OCI-LY1 (cell line): ENCODE measurements at regions not wholly inside any gene's neighbourhood (a gene's known extent, or its start where the extent isn't known, plus 50 kb on each side); places are given as distances from the start of the nearest gene placed in this dataset.

ENCODE experiments used
- H2AFZ ChIP-seq: fragments of 200-600 bp; sonication (generic), shearing (Covaris generic); 2 replicates; pipeline ENCODE4 v1.6.0; 2014; ENCODE audit warnings: antibody characterized with exemption, mild to moderate bottlenecking, low read length
- H3F3A ChIP-seq: fragments of 200-600 bp; sonication (generic), shearing (Covaris generic); 2 replicates; pipeline ENCODE4 v1.6.0; 2014; ENCODE audit warnings: mild to moderate bottlenecking, antibody characterized with exemption, low read length, moderate library complexity; ENCODE audit not compliant: insufficient read depth
- H3K27ac ChIP-seq: fragments of 200-600 bp; sonication (generic); 2 replicates; pipeline ENCODE4 v1.5.1; 2014; ENCODE audit warnings: low read length, mixed run types, mild to moderate bottlenecking, low read depth; ENCODE audit not compliant: poor library complexity, severe bottlenecking
- H3K27me3 ChIP-seq: fragments of 200-600 bp; sonication (generic); 2 replicates; pipeline ENCODE4 v1.6.0; 2014; ENCODE audit warnings: antibody characterized with exemption, mild to moderate bottlenecking, low read length, moderate library complexity; ENCODE audit not compliant: insufficient read depth
- H3K36me3 ChIP-seq: fragments of 200-600 bp; sonication (generic); 2 replicates; pipeline ENCODE4 v1.6.1; 2014; ENCODE audit warnings: mild to moderate bottlenecking, antibody characterized with exemption, low read length, moderate library complexity, mixed read lengths; ENCODE audit not compliant: insufficient read depth
- H3K4me1 ChIP-seq: fragments of 200-600 bp; sonication (generic); 2 replicates; pipeline ENCODE4 v1.5.1; 2014; ENCODE audit warnings: mild to moderate bottlenecking, low read length, moderate library complexity; ENCODE audit not compliant: insufficient read depth, severe bottlenecking
- H3K4me2 ChIP-seq: fragments of 200-600 bp; sonication (generic), shearing (Covaris generic); 2 replicates; pipeline ENCODE4 v1.6.1; 2014; ENCODE audit warnings: low read length
- H3K4me3 ChIP-seq: fragments of 200-600 bp; sonication (generic); 2 replicates; pipeline ENCODE4 v1.5.1; 2014; ENCODE audit warnings: low read length, low read depth, mild to moderate bottlenecking, mixed read lengths; ENCODE audit not compliant: poor library complexity, severe bottlenecking
- H3K79me2 ChIP-seq: fragments of 200-600 bp; shearing (Covaris generic); 2 replicates; pipeline ENCODE4 v1.6.1; 2016; ENCODE audit warnings: mixed run types, low read length, mixed read lengths; ENCODE audit not compliant: insufficient read depth
- H3K9ac ChIP-seq: fragments of 200-600 bp; sonication (generic), shearing (Covaris generic); 2 replicates; pipeline ENCODE4 v1.6.1; 2014; ENCODE audit warnings: mild to moderate bottlenecking, low read length, mixed read lengths
- H3K9me2 ChIP-seq: fragments of 200-600 bp; sonication (generic), shearing (Covaris generic); 2 replicates; pipeline ENCODE4 v1.6.1; 2014; ENCODE audit warnings: low read depth, mild to moderate bottlenecking, low read length, mixed read lengths
- H3K9me3 ChIP-seq: fragments of 200-600 bp; shearing (Covaris generic); 2 replicates; pipeline ENCODE4 v1.6.1; 2014; ENCODE audit warnings: low read length, mixed read lengths
- H4K20me1 ChIP-seq: fragments of 200-600 bp; sonication (generic), shearing (Covaris generic); 2 replicates; pipeline ENCODE4 v1.6.0; 2016; ENCODE audit warnings: mild to moderate bottlenecking, low read length; ENCODE audit not compliant: insufficient read depth
- EZH2 ChIP-seq: fragments of 200-600 bp; sonication (generic), shearing (Covaris generic); IDR thresholded peaks from 2 replicates; pipeline ENCODE4 v1.8.0; 2017; ENCODE audit warnings: borderline replicate concordance, mixed run types, mild to moderate bottlenecking, antibody characterized with exemption, low read length, moderate library complexity, mixed read lengths
- TF ChIP-seq, protein P1 (sequence below): fragments of 200-600 bp; sonication (generic), shearing (Covaris generic); IDR thresholded peaks from 2 replicates; pipeline ENCODE4 v1.5.1; 2017; ENCODE audit warnings: mild to moderate bottlenecking, antibody characterized with exemption, low read length, moderate library complexity, mixed read lengths

- Histone ChIP-seq H3K4me1 (peaks cover 12% of the 10 kb centered on the region), H3K79me2 (no peaks in the 10 kb centered on the region), H3K9ac (no peak overlapping the region), H3K36me3 (no peaks in the 10 kb centered on the region), H3K27ac (no peak overlapping the region), H3K4me3 (no peak overlapping the region), H3F3A (no peaks in the 10 kb centered on the region), H3K4me2 (no peak overlapping the region), H2AFZ (no peak overlapping the region), H4K20me1 (no peaks in the 10 kb centered on the region), H3K9me3 (no peaks in the 10 kb centered on the region), H3K27me3 (no peaks in the 10 kb centered on the region), H3K9me2 (no peaks in the 10 kb centered on the region)
- TF ChIP-seq, protein P1, sequence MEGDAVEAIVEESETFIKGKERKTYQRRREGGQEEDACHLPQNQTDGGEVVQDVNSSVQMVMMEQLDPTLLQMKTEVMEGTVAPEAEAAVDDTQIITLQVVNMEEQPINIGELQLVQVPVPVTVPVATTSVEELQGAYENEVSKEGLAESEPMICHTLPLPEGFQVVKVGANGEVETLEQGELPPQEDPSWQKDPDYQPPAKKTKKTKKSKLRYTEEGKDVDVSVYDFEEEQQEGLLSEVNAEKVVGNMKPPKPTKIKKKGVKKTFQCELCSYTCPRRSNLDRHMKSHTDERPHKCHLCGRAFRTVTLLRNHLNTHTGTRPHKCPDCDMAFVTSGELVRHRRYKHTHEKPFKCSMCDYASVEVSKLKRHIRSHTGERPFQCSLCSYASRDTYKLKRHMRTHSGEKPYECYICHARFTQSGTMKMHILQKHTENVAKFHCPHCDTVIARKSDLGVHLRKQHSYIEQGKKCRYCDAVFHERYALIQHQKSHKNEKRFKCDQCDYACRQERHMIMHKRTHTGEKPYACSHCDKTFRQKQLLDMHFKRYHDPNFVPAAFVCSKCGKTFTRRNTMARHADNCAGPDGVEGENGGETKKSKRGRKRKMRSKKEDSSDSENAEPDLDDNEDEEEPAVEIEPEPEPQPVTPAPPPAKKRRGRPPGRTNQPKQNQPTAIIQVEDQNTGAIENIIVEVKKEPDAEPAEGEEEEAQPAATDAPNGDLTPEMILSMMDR = no peak
- no peak for TF ChIP-seq EZH2
These were observed 202.6 kb upstream of the LEF1 start for GRCh38 chr4:108371282-108371681.

DNA sequence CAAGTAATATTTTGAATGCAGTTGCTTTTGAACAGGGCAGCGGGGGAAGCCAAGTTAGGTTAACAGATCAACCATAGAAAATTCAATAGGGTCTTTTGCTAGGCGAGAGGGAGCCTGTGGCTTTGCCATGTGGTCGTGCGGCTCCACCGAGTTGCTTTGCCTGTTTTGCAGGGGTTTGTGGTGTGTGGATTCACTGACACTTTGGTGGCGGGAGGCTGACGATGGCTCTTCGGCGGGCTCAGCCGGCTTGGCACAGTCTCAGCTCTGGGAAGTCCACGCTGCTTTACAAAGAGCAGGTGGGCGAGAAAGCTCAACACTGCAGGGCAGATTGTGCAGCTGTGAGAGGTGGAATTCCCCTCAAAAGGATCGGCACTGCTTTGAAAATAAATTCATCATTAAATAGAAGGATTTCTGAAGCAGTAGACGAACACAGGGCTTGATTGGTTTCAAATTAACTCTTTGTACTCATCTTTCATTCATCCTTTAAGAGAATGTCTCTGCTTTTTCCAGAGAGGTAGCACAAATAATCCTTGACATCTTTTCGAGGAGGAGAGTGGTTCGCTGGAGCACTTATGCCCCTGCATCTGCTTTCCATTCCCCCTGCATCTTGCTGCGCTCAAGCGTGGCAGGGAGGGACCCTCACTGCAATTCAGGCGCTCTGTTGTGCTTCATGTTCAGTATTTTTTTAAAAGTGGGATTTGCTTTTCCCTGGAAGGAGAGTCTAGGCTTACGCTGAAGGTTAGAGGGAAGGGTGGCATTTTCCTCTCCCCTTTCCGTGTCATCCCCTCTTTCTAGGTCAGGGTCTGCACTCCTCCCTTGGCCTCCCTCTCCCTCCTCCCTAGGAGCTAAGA, 201.8 kb upstream of the LEF1 start:
- no peaks in the 10 kb centered on the region for H3F3A ChIP-seq
- H3K9me2 ChIP-seq = no peaks in the 10 kb centered on the region
- H3K9ac ChIP-seq = no peak overlapping the region
- H3K9me3 ChIP-seq = no peaks in the 10 kb centered on the region
- H3K36me3 ChIP-seq = no peaks in the 10 kb centered on the region
- no peaks in the 10 kb centered on the region for H3K79me2 ChIP-seq
- H2AFZ ChIP-seq = no peak overlapping the region
- TF ChIP-seq, protein P1 = no peak
- no peak for TF ChIP-seq EZH2
- H3K4me1 ChIP-seq = peaks cover 12% of the 10 kb centered on the region
- H3K27me3 ChIP-seq = no peaks in the 10 kb centered on the region
- H3K4me2 ChIP-seq = peak overlapping the region; percentile 10; the same call in 1 of the 2 replicates
- H3K4me3 ChIP-seq = no peak overlapping the region
- H4K20me1 ChIP-seq = no peaks in the 10 kb centered on the region
- no peak overlapping the region for H3K27ac ChIP-seq

DNA sequence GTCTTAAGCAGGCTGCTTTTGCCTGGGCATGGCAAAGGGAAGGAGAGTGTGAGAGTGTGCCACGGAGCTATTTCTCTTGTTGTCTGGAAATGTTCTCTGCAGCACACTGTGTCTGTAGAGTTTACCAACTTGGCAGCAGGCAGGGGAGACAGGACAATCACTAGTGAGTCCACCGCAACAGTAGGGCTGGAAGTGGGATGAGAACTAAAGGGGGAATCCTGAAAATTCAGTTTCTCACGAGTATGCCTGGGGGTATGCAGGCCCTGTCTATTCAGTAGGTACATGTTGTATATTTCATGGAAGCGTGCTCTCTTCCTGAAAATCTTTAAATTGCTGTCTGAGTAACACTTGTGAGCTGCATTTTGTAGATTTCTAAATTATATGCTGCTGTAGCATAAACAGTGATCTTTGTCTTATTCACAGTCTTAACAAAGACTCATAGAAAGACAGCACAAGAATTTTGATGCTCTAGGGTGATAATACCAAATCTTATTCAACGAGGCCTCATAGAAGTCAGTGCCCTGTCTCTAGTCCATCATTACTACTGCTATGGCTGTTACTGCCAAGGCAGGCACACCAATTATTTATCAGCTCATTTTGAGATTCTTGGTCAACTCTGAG, 200.4 kb upstream of the LEF1 start:
- Histone ChIP-seq H3K27me3 (no peaks in the 10 kb centered on the region), H3F3A (no peaks in the 10 kb centered on the region), H3K9me3 (no peaks in the 10 kb centered on the region), H2AFZ (no peak overlapping the region), H3K4me3 (no peak overlapping the region), H3K4me2 (no peak overlapping the region), H3K9me2 (no peaks in the 10 kb centered on the region), H3K27ac (no peak overlapping the region), H3K36me3 (no peaks in the 10 kb centered on the region), H3K79me2 (no peaks in the 10 kb centered on the region), H4K20me1 (no peaks in the 10 kb centered on the region), H3K4me1 (peaks cover 12% of the 10 kb centered on the region), H3K9ac (no peak overlapping the region)
- TF ChIP-seq, protein P1 = no peak
- TF ChIP-seq EZH2 = no peak
